A673 (cell line): ENCODE measurements at regions not wholly inside any gene's neighbourhood (a gene's known extent, or its start where the extent isn't known, plus 50 kb on each side); places are given as distances from the start of the nearest gene placed in this dataset.

ENCODE experiments used
- CTCF ChIP-seq: fragments of 300-800, 200-600 bp; sonication (generic); conservative IDR thresholded peaks from 2 replicates; pipeline ENCODE4 v1.5.1; 2017; ENCODE audit warnings: low read depth, mild to moderate bottlenecking, antibody characterized with exemption, low read length, moderate library complexity, mixed read lengths
- EZH2 ChIP-seq: fragments of 200-600 bp; sonication (generic); IDR thresholded peaks from 2 replicates; pipeline ENCODE4 v1.6.1; 2017; ENCODE audit warnings: borderline replicate concordance, low read depth, mild to moderate bottlenecking, mixed read lengths, antibody characterized with exemption, low read length; ENCODE audit not compliant: poor library complexity, severe bottlenecking

- TF ChIP-seq CTCF (no peak), EZH2 (no peak)
Measured at GRCh38 chrX:74207539-74207938, 96.4 kb upstream of the ZCCHC13 start.
